HG03039 (cell line): ENCODE measurements at regions not wholly inside any gene's neighbourhood (a gene's known extent, or its start where the extent isn't known, plus 50 kb on each side); places are given as distances from the start of the nearest gene placed in this dataset.
"Not testable (repeated sequence)": the region's sequence is repeated elsewhere in the genome, so short reads cannot be mapped to it uniquely, and the experiment has no call there.

Experiments
- ATAC-seq: cut with Tn5 transposase; IDR thresholded peaks from one replicate; pipeline ENCODE4 v1.9.1; 2021; ENCODE audit warnings: mild to moderate bottlenecking, moderate library complexity; ENCODE audit not compliant: unreplicated experiment

DNA sequence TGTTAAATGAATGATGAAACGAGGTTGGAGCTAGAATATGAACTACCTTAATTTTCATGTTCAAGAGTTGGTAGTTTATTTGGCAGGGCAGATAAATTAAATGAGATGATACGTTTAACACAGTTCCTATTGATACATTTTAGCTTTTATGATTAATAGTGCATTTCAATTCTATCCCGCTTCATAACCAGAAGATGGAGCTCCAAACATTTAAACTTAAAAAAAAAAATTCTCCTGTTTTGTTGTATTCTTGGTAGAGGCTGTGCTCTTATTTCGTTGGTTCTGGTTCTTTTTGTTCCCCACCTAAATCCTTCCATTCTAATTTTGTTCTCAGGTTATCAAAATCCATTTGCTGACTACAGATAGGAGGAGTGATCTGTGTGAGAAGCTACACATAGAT, 71.8 kb upstream of the PTPN13 start:
- no peak for ATAC-seq

DNA sequence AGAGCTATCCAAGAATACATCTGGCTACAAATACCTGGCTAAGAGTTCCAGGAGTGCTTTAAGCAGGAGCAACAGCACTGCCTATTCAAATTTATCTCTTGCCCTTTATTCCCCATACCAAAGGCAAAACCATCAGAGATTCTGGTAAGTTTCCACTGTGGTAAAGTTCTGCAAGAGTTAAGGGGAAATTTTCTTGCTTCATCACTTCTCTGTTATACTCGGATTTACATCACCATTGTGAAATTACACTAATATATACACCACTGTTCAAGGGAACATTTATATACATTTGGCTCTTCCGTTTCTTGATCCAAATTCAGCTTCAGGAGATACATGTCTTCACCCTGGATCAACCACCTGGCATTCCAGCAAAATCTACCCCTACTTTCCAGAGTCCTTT, 70.8 kb upstream of the PTPN13 start:
- no peak for ATAC-seq

DNA sequence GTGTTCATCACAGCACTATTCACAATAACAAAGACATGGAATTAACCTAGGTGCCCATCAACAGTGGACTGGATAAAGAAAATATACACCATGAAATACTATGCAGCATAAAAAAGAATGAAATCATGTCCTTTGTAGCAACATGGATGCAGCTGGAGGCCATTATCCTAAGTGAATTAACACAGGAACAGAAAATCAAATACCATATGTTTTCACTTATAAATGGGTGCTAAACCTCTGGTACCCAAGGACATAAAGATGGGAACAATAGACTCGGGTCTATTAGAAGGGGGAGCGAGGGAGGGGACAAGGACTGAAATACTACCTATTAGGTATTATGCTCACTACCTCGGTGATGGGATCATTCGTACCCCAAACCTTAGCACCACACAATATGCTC, 66.4 kb upstream of the PTPN13 start:
- ATAC-seq, result not testable (repeated sequence)

GRCh38 chr4:86529436-86529835, 64.7 kb upstream of the PTPN13 start:
- no peak for ATAC-seq

DNA sequence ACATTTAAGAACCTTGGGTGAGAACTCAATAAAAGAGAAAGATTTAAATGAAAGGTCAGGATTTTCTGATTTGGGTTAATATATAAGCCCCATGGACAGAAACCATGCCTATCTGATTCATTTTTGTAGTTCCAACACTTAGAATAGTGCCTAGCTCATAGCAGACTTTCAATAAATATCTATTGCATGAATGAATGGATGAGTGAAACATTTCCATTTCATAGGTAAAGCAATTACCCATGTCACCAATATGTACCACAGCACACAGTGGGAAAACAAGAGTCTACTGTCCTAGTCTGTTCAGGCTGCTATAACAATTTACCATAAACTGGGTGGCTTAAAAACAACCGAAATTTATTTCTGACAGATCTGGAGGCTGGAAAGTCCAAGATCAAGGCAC, 63.9 kb upstream of the PTPN13 start:
- ATAC-seq, result no peak

DNA sequence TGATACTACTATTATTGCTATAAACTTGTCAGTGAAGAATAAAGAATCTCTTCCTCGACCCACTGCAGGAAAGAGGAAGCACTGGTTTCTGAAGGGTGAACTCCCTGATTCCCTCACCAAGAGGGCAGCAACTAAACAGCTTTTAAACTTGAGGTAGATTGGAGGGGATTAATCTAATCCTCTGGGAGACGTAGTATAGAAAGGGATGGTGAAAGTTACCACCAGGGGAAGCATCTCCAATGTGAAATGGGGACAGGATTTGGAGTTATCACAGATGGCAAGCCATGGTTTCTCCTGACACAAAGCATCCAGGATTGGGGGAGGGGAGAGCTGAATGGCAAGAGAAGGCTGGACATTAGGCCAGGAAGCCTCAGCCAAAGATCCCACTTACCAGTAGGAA, 62.7 kb upstream of the PTPN13 start:
- no peak for ATAC-seq

DNA sequence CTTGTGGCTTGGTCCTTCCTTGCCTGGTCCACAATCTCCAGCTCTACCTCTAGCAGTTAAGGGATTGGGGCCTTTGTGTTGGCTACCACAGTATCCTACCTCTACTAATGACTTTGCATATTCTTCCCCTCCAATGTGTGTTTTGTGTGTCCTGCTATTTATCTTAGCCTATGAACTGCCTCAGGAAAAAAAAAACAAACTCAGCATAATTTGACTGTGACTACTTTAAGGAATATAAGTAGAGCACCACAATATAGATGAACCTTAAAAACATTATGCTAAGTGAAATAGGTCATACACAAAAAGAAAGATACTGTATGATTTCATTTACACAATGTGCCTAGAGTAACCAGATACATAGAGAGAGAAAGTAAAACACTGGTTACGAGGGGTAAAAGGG, 61.3 kb upstream of the PTPN13 start:
- no peak for ATAC-seq

DNA sequence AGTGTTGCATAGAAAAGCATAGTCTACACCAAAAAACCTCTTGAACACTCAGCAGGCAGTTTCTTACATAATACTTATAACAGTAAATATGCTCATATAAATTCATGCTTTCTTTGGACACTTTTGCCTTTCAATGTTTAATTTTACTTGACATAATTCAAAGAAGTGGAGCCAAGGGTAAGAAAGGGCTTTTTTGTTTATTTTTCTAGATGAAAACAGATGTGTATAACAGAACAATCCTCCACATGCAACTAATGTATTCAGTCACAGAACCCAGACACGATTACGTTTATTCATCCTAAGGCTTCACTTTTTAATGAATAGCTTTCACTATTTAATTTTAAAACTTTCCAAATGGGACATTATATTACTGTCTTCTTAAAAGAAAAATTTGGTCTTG, 58.0 kb upstream of the PTPN13 start:
- ATAC-seq, result no peak

DNA sequence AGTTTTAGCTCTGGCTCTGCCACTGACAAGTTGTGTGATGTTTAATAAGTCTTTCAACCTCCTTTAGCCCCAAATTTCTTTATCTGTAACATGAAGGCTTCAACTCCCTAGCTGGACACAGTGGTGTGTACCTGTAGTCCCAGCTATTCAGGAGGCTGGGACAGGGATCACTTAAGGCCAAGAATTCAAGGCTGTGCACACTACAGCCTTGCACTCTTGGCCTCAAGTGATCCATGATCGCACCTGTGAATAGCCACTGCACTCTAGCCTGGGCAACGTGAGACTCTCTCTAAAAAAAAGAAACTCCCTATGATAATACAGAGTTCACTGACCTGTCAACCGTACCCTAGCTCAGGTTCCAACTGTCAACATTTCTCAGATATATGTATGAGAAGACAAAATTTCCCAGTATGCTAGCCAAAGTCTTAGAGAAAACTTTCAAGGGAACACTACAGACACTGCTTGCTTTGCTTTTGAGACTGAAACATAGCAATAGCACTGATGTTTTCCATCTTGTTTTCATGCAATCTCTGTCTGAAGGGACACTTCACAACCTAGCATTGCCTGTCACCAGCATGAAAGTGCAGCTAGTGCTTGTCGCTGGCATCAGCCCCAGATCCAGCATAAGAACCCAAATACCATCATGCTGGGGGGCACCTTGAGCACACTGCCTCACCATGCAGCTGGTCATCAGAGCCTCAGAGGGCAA, 51.6 kb upstream of the PTPN13 start:
- no peak for ATAC-seq

GRCh38 chr4:86543080-86543479, 51.0 kb upstream of the PTPN13 start:
- no peak for ATAC-seq

GRCh38 chr4:86543560-86544309, 50.4 kb upstream of the PTPN13 start:
- ATAC-seq, result no peak

DNA sequence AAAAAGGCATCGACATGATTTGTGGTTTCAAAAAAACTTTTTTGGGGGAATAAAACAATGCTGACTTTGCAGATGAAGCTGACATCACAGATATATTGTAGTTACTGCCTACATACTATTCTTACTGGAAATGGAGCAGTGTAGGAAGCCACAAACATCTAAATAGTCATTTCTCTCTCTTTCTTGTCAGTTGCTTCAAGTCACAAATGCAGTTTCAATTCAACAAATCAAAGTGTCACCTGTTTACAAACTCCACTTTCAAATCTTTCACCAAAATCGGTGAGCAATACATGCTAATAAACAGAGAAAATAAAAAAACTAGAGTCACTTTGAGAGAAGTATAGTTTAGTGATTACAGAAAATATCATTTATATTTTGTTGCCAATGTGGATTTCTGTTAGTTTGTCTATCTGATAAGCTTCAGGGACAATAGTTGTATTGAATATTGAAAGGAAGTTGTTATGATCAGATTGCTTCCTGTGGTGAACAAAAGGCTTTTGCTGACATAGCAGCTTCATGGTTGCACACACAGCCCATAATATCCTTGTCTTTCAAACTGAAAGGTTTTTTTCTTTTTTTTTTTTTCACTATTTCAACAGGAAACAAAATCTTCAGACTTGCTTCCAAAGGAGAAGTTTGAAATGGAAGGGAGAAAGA, 49.7 kb upstream of the PTPN13 start:
- ATAC-seq, result peak; percentile 87
